GM23338 (cell line): ENCODE measurements at regions not wholly inside any gene's neighbourhood (a gene's known extent, or its start where the extent isn't known, plus 50 kb on each side); places are given as distances from the start of the nearest gene placed in this dataset.

Experiments
- ATAC-seq: fragments of 200-7000 bp; cut with Tn5 transposase; 3 replicates; pipeline ENCODE4 v1.9.1; 2020
- DNase-seq: peaks from one replicate; pipeline ENCODE4 v3.0.0-alpha.2; 2015; ENCODE audit warnings: low spot score
- H2AFZ ChIP-seq: fragments of 200-600 bp; sonication (generic); 2 replicates; pipeline ENCODE4 v1.8.0; 2016; ENCODE audit warnings: antibody characterized with exemption, mild to moderate bottlenecking, moderate library complexity
- H3F3A ChIP-seq: fragments of 200-600 bp; sonication (generic); replicated peaks from 2 replicates; pipeline ENCODE4 v1.8.0; 2017; ENCODE audit warnings: antibody characterized with exemption, mixed run types, low read depth
- H3K27ac ChIP-seq: fragments of 200-600 bp; sonication (generic); 2 replicates; pipeline ENCODE4 v1.6.1; 2016; ENCODE audit warnings: low read depth
- H3K27me3 ChIP-seq: fragments of 200-600 bp; sonication (generic); 2 replicates; pipeline ENCODE4 v1.8.0; 2016; ENCODE audit warnings: mild to moderate bottlenecking, mixed run types, moderate library complexity; ENCODE audit not compliant: insufficient read depth
- H3K36me3 ChIP-seq: fragments of 200-600 bp; sonication (generic); 2 replicates; pipeline ENCODE4 v1.8.0; 2016; ENCODE audit warnings: mild to moderate bottlenecking; ENCODE audit not compliant: insufficient read depth
- H3K4me1 ChIP-seq: fragments of 200-600 bp; sonication (generic); 2 replicates; pipeline ENCODE4 v1.8.0; 2016; ENCODE audit warnings: mild to moderate bottlenecking, moderate library complexity; ENCODE audit not compliant: insufficient read depth
- H3K4me2 ChIP-seq: fragments of 200-600 bp; sonication (generic); 2 replicates; pipeline ENCODE4 v1.7.1; 2017; ENCODE audit warnings: mixed run types
- H3K4me3 ChIP-seq: fragments of 200-600 bp; sonication (generic); 2 replicates; pipeline ENCODE4 v1.6.1; 2016; ENCODE audit warnings: mixed run types
- H3K79me2 ChIP-seq: fragments of 200-600 bp; sonication (generic); replicated peaks from 2 replicates; pipeline ENCODE4 v1.8.0; 2017; ENCODE audit warnings: mild to moderate bottlenecking; ENCODE audit not compliant: insufficient read depth
- H3K9me2 ChIP-seq: fragments of 200-600 bp; sonication (generic); 2 replicates; pipeline ENCODE4 v1.8.0; 2017; ENCODE audit not compliant: insufficient read depth
- H4K20me1 ChIP-seq: fragments of 200-600 bp; sonication (generic); replicated peaks from 2 replicates; pipeline ENCODE4 v1.8.0; 2017; ENCODE audit warnings: mild to moderate bottlenecking; ENCODE audit not compliant: insufficient read depth
- H3K27ac Mint-ChIP-seq: 2 replicates; pipeline ENCODE4 v1.8.0; 2020; ENCODE audit warnings: inconsistent platforms, mild to moderate bottlenecking, moderate library complexity, mixed read lengths
- H3K27me3 Mint-ChIP-seq: 3 replicates; pipeline ENCODE4 v1.8.0; 2022; ENCODE audit warnings: low read depth, mild to moderate bottlenecking, moderate library complexity, mixed read lengths, inconsistent platforms; ENCODE audit not compliant: insufficient read depth, poor library complexity
- H3K36me3 Mint-ChIP-seq: 3 replicates; pipeline ENCODE4 v1.8.0; 2021; ENCODE audit warnings: low read depth, mild to moderate bottlenecking, inconsistent platforms, moderate library complexity, mixed read lengths
- H3K4me1 Mint-ChIP-seq: 3 replicates; pipeline ENCODE4 v1.8.0; 2020; ENCODE audit warnings: mild to moderate bottlenecking, inconsistent platforms, mixed read lengths
- H3K4me3 Mint-ChIP-seq: 3 replicates; pipeline ENCODE4 v1.8.0; 2021; ENCODE audit warnings: moderate library complexity, mild to moderate bottlenecking, inconsistent platforms, mixed read lengths
- H3K9me3 Mint-ChIP-seq: 3 replicates; pipeline ENCODE4 v1.8.0; 2020; ENCODE audit warnings: moderate library complexity, mild to moderate bottlenecking, inconsistent platforms, mixed read lengths
- CREB1 ChIP-seq: fragments of 250-450 bp; sonication (Bioruptor Pico); IDR thresholded peaks from 2 replicates; pipeline ENCODE4 v1.5.0; 2020; ENCODE audit warnings: low read depth, mild to moderate bottlenecking, moderate library complexity
- EZH2 ChIP-seq: fragments of 200-600 bp; sonication (generic); IDR thresholded peaks from one replicate; pipeline ENCODE4 v1.8.0; 2017; ENCODE audit warnings: antibody characterized with exemption, mild to moderate bottlenecking, low read depth; ENCODE audit not compliant: unreplicated experiment
- EZH2phosphoT487 ChIP-seq: fragments of 200-600 bp; sonication (generic); IDR thresholded peaks from one replicate; pipeline ENCODE4 v1.8.1; 2018; ENCODE audit warnings: antibody characterized with exemption; ENCODE audit not compliant: unreplicated experiment
- NANOG ChIP-seq: IDR thresholded peaks from 2 replicates; pipeline ENCODE4 v1.6.1; 2016; ENCODE audit warnings: antibody characterized with exemption, borderline replicate concordance
- POLR2AphosphoS5 ChIP-seq: IDR thresholded peaks from 2 replicates; pipeline ENCODE4 v1.6.1; 2016; ENCODE audit warnings: antibody characterized with exemption, low read depth
- STAT1 ChIP-seq: IDR thresholded peaks from one replicate; pipeline ENCODE4 v1.6.1; 2016; ENCODE audit warnings: antibody characterized with exemption; ENCODE audit not compliant: unreplicated experiment
- ZNF331 ChIP-seq: fragments of 250-450 bp; sonication (Bioruptor Pico); IDR thresholded peaks from 2 replicates; pipeline ENCODE4 v1.5.0; 2020; ENCODE audit warnings: low read depth, mild to moderate bottlenecking, moderate library complexity
- TF ChIP-seq, protein P1 (sequence below), 2 experiments: fragments of 200-600 bp in 1 of 2; sonication (generic) in 1 of 2; conservative IDR thresholded peaks; 2 replicates each; pipeline versions ENCODE4 v1.5.1 to v1.6.1; 2016 to 2017; ENCODE audit warnings: antibody characterized with exemption in 2 of 2, low read depth in 2 of 2, mild to moderate bottlenecking in 2 of 2, moderate library complexity in 1 of 2
- TF ChIP-seq, protein P2 (sequence below): fragments of 250-450 bp; sonication (Bioruptor Pico); IDR thresholded peaks from 2 replicates; pipeline ENCODE4 v1.5.0; 2020; ENCODE audit warnings: mild to moderate bottlenecking, moderate library complexity

DNA sequence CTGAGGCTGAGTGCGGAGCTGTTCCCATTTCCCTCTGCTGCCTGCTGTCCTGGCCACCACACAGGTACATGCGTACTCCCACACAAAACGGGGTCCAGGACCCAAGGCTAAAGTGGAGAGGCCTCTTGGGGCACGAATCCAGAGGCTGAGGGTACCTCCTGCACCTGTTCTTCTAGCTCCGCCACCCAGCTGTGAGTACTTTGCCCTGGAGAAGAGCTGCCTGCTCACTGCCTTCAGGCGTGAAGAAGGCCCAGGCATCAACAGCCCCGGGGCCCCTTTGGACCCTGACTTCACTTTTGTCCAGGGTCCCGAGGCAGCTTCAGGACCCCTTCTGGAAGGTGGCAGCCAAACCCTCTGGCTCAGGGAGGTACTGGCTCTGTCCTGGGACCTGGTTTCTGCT is 88.6 kb downstream of the HIF1AN start:
- H3K27me3 Mint-ChIP-seq: peaks cover 4% of the 10 kb centered on the region
- TF ChIP-seq EZH2phosphoT487 (no peak), STAT1 (no peak)
- TF ChIP-seq, protein P1, sequence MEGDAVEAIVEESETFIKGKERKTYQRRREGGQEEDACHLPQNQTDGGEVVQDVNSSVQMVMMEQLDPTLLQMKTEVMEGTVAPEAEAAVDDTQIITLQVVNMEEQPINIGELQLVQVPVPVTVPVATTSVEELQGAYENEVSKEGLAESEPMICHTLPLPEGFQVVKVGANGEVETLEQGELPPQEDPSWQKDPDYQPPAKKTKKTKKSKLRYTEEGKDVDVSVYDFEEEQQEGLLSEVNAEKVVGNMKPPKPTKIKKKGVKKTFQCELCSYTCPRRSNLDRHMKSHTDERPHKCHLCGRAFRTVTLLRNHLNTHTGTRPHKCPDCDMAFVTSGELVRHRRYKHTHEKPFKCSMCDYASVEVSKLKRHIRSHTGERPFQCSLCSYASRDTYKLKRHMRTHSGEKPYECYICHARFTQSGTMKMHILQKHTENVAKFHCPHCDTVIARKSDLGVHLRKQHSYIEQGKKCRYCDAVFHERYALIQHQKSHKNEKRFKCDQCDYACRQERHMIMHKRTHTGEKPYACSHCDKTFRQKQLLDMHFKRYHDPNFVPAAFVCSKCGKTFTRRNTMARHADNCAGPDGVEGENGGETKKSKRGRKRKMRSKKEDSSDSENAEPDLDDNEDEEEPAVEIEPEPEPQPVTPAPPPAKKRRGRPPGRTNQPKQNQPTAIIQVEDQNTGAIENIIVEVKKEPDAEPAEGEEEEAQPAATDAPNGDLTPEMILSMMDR (conservative IDR thresholded peaks at IDR 0.05; ENCODE audit: low read depth in 2 of 2): no peak
- no peak overlapping the region for H3K27ac Mint-ChIP-seq
- DNase-seq (no peak), ATAC-seq (no peak)
- H3K4me2 ChIP-seq: no peak overlapping the region
- no peaks in the 10 kb centered on the region for H3K36me3 ChIP-seq
- H3K36me3 Mint-ChIP-seq: no peaks in the 10 kb centered on the region
- H3K27ac ChIP-seq: no peak overlapping the region
- H4K20me1 ChIP-seq: no peaks in the 10 kb centered on the region
- no peaks in the 10 kb centered on the region for H3K79me2 ChIP-seq
- H3K27me3 ChIP-seq: peaks cover 21% of the 10 kb centered on the region
- H3K9me3 Mint-ChIP-seq: no peaks in the 10 kb centered on the region
- no peak overlapping the region for H3K4me3 ChIP-seq
- H3K9me2 ChIP-seq: 0 out of 2 replicates have a peak, but pooled peaks cover 3% of the 10 kb centered on the region
- no peaks in the 10 kb centered on the region for H3F3A ChIP-seq
- peaks cover 17% of the 10 kb centered on the region for H3K4me1 ChIP-seq
- no peak overlapping the region for H3K4me3 Mint-ChIP-seq
- no peak overlapping the region; the same call in 1 of the 2 replicates for H2AFZ ChIP-seq
- H3K4me1 Mint-ChIP-seq: peaks cover 31% of the 10 kb centered on the region

DNA sequence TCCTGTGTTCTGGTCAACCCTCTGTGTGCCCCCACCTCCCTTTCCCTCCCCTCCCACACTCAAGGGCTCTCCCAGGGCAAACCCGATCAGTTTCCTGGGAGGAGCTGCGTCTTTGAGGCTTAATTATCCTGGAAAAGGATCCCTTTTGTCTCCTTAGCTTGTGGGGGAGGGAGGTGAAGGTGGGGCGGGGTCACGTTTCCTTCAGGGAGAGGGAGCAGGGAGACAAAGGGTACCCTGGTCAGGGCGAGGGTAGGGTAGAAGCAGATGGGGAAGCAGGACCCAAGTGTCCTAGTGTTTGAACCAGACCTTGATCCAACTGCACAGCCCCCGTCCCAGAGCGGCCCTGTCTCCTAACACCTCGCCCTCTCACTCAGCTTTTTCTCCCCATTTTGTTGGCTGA is 90.1 kb downstream of the HIF1AN start:
- ATAC-seq: peak; percentile 73
- peaks cover 17% of the 10 kb centered on the region for H3K4me1 ChIP-seq
- no peak overlapping the region for H3K27ac ChIP-seq
- H3K4me2 ChIP-seq: peak overlapping the region; percentile 71
- H3K36me3 Mint-ChIP-seq: no peaks in the 10 kb centered on the region
- peak overlapping the region; percentile 37 for H3K4me3 ChIP-seq
- peak overlapping the region; percentile 35; the same call in 2 of the 3 replicates for H3K4me3 Mint-ChIP-seq
- no peaks in the 10 kb centered on the region for H3F3A ChIP-seq
- H3K79me2 ChIP-seq: no peaks in the 10 kb centered on the region
- H3K36me3 ChIP-seq: no peaks in the 10 kb centered on the region
- H4K20me1 ChIP-seq: no peaks in the 10 kb centered on the region
- peak overlapping the region; percentile 97 for H2AFZ ChIP-seq
- peaks cover 6% of the 10 kb centered on the region for H3K27me3 Mint-ChIP-seq
- H3K9me3 Mint-ChIP-seq: no peaks in the 10 kb centered on the region
- peaks cover 31% of the 10 kb centered on the region for H3K4me1 Mint-ChIP-seq
- TF ChIP-seq EZH2: no peak
- TF ChIP-seq POLR2AphosphoS5: peak; percentile 54; the same call in 1 of the 2 replicates
- TF ChIP-seq EZH2phosphoT487: no peak
- peaks cover 13% of the 10 kb centered on the region for H3K27me3 ChIP-seq
- 0 out of 2 replicates have a peak, but pooled peaks cover 3% of the 10 kb centered on the region for H3K9me2 ChIP-seq
- peak overlapping the region; percentile 60; the same call in 1 of the 2 replicates for H3K27ac Mint-ChIP-seq
- DNase-seq: peak; percentile 77

DNA sequence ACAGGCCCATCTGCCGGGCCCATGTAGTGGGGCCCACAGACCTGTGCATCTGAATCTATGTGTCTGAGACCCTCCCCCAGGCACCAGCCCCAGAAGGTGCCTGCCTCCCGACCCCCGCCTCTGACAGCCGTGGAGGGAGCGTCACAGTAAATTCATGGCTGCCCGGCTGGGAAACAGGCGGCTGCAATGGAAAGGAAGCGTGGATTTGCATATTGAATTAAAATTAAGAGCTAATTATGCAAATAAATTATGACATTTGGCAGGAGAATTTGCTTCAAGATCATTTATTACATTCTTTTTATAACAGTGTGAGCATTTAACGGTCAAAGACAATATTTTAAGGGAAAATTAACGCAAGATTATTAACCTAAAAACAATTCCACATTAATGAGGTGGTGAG is 92.3 kb downstream of the HIF1AN start:
- Mint-ChIP-seq H3K4me1 (peaks cover 29% of the 10 kb centered on the region), H3K27ac (no peak overlapping the region), H3K4me3 (no peak overlapping the region), H3K9me3 (no peaks in the 10 kb centered on the region), H3K36me3 (no peaks in the 10 kb centered on the region), H3K27me3 (peaks cover 4% of the 10 kb centered on the region)
- DNase-seq (no peak), ATAC-seq (no peak)
- no peaks in the 10 kb centered on the region for H3F3A ChIP-seq
- no peak overlapping the region for H3K4me2 ChIP-seq
- no peak overlapping the region for H3K4me3 ChIP-seq
- no peak overlapping the region for H3K27ac ChIP-seq
- peaks cover 3% of the 10 kb centered on the region; the same call in 1 of the 2 replicates for H3K27me3 ChIP-seq
- no peaks in the 10 kb centered on the region for H4K20me1 ChIP-seq
- H3K9me2 ChIP-seq: 0 out of 2 replicates have a peak, but pooled peaks cover 3% of the 10 kb centered on the region
- no peaks in the 10 kb centered on the region for H3K36me3 ChIP-seq
- TF ChIP-seq, protein P2, sequence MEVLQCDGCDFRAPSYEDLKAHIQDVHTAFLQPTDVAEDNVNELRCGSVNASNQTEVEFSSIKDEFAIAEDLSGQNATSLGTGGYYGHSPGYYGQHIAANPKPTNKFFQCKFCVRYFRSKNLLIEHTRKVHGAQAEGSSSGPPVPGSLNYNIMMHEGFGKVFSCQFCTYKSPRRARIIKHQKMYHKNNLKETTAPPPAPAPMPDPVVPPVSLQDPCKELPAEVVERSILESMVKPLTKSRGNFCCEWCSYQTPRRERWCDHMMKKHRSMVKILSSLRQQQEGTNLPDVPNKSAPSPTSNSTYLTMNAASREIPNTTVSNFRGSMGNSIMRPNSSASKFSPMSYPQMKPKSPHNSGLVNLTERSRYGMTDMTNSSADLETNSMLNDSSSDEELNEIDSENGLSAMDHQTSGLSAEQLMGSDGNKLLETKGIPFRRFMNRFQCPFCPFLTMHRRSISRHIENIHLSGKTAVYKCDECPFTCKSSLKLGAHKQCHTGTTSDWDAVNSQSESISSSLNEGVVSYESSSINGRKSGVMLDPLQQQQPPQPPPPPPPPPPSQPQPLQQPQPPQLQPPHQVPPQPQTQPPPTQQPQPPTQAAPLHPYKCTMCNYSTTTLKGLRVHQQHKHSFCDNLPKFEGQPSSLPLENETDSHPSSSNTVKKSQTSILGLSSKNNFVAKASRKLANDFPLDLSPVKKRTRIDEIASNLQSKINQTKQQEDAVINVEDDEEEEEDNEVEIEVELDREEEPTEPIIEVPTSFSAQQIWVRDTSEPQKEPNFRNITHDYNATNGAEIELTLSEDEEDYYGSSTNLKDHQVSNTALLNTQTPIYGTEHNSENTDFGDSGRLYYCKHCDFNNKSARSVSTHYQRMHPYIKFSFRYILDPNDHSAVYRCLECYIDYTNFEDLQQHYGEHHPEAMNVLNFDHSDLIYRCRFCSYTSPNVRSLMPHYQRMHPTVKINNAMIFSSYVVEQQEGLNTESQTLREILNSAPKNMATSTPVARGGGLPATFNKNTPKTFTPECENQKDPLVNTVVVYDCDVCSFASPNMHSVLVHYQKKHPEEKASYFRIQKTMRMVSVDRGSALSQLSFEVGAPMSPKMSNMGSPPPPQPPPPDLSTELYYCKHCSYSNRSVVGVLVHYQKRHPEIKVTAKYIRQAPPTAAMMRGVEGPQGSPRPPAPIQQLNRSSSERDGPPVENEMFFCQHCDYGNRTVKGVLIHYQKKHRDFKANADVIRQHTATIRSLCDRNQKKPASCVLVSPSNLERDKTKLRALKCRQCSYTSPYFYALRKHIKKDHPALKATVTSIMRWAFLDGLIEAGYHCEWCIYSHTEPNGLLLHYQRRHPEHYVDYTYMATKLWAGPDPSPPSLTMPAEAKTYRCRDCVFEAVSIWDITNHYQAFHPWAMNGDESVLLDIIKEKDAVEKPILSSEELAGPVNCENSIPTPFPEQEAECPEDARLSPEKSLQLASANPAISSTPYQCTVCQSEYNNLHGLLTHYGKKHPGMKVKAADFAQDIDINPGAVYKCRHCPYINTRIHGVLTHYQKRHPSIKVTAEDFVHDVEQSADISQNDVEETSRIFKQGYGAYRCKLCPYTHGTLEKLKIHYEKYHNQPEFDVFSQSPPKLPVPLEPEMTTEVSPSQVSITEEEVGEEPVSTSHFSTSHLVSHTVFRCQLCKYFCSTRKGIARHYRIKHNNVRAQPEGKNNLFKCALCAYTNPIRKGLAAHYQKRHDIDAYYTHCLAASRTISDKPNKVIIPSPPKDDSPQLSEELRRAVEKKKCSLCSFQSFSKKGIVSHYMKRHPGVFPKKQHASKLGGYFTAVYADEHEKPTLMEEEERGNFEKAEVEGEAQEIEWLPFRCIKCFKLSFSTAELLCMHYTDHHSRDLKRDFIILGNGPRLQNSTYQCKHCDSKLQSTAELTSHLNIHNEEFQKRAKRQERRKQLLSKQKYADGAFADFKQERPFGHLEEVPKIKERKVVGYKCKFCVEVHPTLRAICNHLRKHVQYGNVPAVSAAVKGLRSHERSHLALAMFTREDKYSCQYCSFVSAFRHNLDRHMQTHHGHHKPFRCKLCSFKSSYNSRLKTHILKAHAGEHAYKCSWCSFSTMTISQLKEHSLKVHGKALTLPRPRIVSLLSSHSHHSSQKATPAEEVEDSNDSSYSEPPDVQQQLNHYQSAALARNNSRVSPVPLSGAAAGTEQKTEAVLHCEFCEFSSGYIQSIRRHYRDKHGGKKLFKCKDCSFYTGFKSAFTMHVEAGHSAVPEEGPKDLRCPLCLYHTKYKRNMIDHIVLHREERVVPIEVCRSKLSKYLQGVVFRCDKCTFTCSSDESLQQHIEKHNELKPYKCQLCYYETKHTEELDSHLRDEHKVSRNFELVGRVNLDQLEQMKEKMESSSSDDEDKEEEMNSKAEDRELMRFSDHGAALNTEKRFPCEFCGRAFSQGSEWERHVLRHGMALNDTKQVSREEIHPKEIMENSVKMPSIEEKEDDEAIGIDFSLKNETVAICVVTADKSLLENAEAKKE (CRISPR knock-in tag): no peak
- TF ChIP-seq CREB1 (no peak), ZNF331 (CRISPR knock-in tag) (no peak), NANOG (no peak)
- no peaks in the 10 kb centered on the region for H3K79me2 ChIP-seq
- no peak overlapping the region for H2AFZ ChIP-seq
- peaks cover 17% of the 10 kb centered on the region for H3K4me1 ChIP-seq
